ENCODE measurements at regions not wholly inside any gene's neighbourhood (a gene's known extent, or its start where the extent isn't known, plus 50 kb on each side); places are given as distances from the start of the nearest gene placed in this dataset.
"Not testable (repeated sequence)": the region's sequence is repeated elsewhere in the genome, so short reads cannot be mapped to it uniquely, and the experiment has no call there.

DNA sequence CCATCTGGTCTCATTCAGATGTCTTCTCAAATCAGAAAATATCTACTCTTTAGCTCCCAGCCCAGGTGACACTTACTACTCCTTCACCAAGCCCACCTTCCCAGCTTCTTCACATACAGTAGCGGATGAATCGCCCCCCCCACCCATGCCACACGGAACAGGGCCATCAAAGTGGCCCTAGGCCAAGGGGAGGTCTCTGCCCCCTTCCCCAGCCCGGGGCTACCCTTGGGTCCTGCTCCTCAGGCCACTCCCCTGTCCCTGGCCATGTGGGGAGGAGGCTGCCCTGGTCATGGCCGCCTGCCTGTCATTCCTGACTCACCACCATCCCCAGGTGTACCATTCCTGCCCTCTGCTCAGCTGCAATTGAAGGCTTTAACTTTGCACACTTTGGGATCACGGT, 142.8 kb downstream of the NECTIN1 start:
- DNase-seq (ENCODE audit: low spot score), result no peak

DNA sequence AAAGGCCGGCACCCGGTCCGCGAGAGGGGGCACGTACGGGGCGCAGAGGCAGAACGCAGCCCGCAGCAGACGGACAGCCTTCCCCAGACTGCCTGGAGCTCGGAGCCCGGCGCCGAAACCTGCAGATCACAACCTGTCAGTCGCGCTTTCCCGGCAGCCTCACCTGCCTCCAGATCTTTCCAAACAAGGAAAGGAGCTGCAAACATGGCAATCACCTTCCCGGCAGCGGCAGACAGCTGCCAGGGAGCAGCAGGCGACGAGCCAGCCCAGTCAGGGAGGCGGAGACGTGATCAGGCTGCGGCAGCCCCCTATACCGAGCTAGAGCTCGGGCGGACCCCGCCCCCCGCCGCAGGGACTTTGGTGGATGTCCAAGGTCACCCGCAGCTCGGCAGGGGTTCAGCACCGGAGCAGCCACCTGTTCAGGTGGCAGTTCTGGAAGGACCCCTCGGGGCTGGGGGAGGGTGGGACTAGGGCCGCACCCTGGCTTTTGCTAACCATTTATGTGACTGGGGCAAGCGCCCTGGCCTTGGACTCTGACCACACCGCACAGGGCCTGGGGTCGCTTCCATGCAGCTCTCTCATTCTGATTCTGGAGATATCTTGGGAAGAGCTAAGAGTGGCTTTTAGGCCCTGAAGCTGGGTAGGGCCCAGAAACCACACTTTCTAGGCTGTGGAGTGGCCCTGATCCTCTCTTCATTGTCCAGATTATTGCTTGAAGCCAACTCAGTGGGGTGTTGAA, 143.8 kb downstream of the NECTIN1 start:
- DNase-seq (ENCODE audit: low spot score), result peak; percentile 41

DNA sequence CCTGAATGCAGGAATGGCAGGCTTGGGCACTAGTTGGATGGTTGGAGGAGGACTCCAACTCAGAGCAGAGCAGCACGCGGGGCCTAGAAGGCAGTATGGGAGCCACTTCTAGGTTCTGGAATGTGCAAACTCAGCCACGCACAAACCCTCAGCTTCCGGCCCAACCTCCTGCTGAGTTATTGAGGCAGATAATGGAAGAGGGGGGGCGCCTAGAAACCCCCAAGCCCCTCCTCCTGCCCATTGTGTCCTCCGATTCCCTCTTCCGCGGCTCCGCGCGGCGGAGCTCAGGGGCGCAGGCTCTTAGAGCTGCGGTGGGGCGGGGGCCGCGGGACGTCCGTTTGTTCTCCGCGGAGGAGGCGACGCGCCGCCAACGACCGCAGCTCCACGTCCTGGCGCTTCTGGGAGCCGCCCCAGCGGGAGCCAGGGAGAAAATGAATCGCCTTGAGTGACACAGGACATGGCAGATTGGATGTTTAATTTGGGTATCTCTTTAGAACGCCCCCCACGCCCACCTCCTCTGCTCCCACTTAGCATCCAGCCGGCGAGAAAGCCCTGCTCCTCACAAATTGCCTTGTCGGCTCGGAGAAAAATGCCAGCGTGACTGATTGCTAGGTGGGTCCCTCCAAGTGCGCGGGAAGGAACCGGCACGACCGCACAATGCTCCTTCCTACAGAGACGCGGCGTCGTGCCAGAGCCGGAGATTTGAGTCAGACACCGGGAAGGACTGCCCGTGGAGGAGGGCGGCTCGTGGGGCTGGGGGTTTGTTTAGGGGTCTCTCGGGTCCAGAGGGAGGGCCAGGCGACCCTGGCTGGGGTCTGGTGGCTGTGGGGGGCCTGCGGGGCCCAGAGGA, 144.6 kb downstream of the NECTIN1 start:
- peak; percentile 63 for DNase-seq (ENCODE audit: low spot score)

DNA sequence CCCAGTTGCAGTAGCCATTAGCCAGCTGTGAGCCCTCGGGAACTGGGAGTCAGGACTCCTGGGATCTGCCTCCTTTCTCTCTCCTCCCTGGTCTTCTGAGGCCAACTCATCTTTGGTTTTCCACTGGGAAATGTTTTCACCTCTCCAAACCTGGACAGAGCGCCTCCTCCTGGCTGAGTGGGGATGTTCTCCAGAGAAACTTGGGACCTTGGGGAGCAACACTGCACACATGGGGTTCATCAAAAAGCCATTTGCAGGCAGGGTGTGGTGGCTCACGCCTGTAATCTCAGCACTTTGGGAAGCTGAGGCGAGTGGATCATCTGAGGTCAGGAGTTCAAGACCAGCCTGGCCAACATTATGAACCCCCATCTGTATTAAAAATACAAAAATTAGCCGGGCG, 145.4 kb downstream of the NECTIN1 start:
- DNase-seq (ENCODE audit: low spot score), result no peak

DNA sequence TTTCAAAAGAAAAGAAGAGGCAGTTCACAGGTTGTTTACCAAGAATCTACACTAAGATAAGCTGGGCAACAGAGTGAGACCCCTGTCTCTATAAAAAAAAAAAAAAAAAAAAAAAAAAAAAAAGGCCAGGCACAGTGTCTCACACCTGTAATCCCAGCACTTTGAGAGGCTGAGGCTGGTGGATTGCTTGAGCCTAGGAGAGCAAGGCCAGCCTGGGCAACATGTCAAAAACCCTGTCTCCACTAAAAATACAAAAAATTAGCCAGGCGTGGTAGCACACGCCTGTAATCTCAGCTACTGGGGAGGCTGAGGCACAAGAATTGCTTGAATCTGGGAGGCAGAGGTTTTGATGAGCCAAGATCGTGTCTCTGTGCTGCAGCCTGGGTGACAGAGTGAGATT, 147.6 kb downstream of the NECTIN1 start:
- not testable (repeated sequence) for DNase-seq (ENCODE audit: low spot score)

DNA sequence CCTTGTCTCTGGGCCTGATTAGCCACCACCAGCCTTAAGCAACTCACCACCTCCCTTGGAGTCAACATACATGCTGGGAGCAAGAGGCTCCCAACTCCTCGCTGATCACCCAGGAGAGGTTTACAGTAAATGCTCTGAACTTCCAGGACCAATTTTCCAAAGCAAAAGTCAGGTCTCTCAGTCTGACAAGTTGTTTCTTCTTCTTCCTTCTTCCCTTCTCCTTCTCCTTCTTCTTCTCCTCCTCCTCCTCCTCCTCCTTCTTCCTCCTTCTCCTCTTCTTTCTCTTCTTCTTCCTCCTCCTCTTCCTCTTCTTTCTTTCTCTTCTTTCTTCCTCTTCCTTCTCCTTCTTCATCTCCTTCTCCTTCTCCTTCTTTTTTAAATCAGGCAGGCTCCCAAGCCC, 148.2 kb downstream of the NECTIN1 start:
- no peak for DNase-seq (ENCODE audit: low spot score)

DNA sequence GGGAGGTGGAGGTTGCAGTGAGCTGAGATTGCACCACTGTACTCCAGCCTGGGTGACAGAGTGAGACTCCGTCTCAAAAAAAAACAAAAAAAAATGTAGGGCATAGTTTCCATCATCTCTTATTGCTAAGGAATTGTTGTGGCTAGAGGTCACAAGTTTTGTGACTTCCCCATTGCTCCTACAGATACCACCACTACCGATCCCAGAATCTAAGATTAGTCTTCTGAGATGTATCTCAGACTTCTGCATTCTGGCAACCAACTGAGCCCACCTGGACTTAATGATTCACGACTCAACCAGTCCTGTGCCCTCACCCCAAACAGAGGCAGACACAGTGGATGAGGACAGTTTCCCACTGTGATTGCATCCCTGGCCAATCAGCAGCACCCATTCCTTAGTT, 148.9 kb downstream of the NECTIN1 start:
- DNase-seq (ENCODE audit: low spot score), result no peak

DNA sequence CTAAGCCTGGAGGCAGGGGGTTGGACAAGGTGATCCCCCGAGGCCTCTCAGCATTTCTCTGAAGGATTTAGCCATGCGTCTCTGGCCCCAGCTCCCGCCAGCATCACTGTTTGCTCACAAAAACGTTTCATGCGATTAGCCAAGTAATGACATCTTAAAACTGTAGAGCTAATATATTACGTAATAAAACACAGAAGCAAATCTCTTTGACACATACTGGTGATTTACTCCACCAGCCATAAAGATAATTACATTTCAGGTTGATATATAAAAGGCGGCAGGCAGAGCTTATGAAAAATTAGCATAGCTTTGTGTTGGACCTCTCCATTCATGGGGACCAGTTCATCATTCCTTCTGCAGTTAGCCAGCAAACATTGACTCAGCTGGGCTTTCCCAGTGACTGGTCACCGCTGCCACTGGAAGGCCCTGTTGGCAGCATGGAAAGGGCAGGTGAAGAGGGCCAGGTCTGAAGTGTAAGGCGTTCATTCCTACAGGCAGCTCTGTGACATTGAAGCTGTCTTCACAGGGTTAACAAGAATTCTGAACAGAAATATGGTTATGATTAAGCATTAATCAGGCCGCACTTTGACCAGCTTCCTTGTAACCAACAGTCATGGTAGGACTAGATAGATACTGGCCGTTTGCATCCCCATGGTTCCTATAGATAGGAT, 150.3 kb downstream of the NECTIN1 start:
- DNase-seq (ENCODE audit: low spot score), result no peak

DNA sequence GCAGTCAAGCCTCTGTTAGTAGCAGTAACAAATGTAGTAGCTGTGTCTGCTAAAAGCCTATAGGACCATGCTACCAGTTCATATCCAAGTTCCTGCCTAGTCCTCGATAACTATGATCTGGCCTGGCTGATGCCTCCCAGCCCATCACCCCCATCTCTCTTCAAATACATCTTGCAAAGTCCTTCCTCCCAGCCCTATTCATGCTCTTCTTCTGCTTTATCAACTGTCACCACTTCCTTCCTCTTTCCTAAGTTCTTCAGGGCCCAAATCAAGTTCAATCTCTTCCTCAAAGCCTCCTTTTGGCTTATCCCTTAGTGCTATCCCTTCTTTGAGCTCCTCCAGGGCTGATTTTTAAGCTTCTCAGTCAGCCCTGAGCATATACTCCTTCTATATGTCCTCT, 150.9 kb upstream of the THY1 start:
- DNase-seq (ENCODE audit: low spot score), result no peak

DNA sequence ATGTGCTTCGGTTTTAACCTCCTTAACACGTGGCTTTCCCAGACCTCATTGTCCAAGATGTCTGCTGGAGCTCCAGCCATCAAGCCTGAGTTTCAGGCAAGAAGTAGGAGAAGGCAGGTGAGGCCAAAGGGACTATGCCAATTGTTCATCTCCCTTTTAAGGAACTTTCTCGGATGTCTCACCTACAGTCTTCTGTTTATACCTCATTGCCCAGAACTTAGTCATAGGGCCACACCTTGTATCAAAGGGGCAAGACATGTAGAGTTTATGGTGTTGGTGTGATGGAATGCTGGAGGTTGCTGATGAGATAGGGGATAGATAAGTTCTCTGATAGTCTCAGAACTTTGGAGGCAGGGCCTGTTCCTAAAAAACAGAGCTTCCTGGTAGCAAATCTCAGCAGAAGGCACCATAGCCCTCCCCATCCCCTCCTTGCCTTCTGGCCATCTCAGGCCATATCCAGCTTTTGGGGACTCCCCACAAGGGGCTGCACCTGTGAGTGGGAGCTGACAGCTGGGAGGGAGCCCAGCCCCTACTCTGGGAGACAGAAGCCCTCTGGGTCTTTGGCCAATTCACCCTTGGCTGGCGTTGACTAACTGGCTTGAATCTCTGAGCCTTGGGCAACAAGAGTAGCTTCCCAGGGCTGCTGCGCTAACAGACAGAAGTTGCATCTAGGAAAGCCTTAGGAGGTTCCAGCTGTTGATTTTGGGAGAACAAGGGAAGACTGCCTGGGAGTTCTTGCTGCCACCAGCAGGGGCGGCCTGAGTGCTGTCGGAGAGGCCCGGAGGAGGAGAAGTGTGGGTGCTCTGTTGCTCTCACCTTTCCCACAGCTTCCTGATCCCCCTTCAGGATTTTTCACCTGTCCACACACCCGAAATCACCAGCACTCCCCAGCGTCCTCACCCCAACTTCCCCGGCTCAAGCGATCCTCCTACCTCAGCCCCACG, 149.8 kb upstream of the THY1 start:
- no peak for DNase-seq (ENCODE audit: low spot score)

DNA sequence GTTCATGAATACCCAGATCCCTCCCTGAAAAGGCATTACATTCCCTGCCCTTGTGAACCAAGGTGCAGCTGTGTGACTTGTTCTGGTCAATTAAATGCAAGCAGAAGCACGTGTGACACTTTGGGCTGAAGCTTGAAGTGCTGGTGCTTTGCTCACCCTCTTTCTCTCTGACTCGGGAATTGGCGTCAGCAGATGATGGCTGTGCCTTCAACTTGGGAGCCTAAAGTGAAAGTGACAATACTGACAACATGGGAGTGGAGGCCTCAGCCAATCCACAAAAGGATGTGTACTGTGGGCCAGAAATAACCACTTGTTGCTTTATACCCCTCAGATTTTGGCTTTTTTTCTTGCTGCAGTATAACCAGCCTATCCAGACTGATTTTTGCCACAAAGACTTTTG, 148.3 kb upstream of the THY1 start:
- DNase-seq (ENCODE audit: low spot score), result no peak

DNA sequence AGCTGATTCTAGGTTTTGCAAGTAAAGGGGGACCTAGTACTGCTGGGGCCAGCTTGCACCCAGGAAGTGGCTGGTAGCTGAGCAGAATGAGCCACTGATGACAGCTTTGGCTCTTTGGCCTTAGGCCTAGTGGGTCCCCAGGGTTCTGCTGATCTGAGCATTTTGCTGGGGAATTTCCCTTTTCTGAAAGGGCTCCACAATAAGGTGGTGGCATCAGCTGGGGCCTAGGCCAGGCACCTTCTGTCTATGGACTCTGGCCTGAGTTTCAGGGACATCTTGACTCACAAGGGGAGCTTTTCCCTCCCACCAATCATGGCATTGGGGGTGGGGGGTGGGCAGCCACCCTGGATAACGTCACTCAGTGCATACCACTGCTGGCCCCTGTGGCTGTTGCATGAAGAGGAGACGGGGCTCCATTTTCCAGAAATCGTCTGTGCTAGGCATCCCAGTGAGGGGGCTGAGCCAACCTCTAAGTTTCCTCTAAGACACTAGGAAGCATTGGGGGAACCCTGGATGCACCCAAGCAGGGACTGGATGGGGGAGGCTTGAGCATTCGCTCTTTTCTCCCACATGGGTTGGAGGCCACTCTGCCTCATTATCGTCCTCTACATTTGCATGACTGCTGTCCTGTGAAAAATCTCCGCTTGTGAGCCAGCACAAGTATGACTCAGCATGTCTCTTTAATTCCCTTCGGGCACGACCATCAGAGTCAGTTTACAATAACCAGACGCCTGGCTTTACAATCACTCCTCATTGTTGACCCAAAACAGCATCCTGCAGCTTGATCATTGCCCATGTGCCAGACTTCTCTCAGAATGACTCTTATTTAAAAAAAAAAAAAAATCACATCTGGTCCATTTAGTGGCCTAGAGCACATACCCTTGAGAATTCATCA, 145.0 kb upstream of the THY1 start:
- DNase-seq (ENCODE audit: low spot score), result no peak

DNA sequence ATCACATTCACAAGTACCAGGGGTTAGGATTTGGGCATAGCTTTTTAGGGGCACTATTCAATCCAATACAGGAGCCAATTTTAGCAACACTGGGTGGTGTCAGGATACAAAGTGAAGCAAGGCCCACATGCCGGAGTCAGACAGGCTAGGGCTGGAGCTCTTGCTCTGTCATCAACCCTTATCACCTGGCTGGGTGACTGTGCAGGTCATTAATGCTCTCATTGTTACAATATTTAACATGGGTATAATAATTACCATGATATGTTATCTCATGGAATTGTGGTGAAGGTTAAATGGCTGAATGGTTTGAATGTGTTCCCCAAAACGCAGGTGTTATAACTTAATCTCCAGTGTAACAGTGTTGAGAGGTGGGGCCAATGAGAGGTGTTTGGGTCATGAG, 143.3 kb upstream of the THY1 start:
- DNase-seq (ENCODE audit: low spot score), result no peak

DNA sequence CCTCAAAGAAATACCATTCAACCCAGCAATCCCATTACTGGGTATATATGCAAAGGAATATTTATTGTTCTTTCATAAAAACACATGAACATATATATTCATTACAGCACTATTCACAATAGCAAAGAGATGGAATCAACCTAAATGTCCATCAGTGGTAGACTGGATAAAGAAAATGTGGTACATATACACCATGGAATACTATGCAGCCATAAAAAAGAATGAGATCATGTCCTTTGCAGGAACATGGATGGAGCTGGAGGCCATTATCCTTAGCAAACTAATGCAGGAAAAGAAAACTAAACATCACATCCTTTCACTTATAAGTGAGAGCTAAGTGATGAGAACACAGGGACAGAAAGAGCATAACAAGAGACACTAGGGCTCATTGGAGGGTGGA, 142.7 kb upstream of the THY1 start:
- DNase-seq (ENCODE audit: low spot score), result not testable (repeated sequence)

DNA sequence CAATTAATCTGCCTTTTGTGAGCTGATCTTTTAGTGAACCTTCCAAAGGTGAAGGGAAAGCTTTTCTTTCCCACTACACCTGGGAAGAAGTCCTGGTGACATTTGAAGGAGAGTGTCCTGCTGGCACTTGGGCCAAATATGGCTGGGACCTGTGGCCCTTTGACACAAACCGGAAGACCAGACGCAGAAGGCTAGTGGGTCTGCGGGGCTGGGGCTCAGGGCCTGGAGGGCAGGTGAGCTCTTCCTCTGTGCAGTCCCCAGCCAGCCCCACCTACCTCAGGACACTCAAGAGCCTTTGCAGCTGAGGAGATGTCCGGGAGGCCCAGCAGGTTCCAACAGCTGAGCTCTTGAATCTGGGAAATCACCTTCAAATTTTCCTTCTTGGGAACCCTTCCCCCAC, 138.0 kb upstream of the THY1 start:
- DNase-seq (ENCODE audit: low spot score), result no peak

DNA sequence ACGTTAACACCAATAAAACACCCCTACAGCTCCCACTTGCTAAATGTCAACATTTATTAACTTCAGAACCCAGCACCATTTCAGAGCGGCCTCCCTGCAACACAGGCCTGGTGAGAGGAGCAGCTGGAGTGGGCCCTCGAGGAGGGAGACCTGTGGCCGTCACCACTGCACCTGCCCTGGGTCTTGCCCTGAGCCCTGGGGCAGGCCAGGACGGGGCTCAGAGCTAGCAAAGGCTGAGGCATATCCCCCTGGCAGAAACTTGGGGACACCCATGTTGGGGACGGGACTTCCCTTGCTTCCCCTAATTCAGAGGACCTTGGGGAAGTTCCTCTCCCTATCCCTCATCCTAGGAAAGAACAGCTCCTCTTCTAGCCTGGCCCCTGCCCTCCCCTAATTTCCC, 137.3 kb upstream of the THY1 start:
- DNase-seq (ENCODE audit: low spot score), result no peak

DNA sequence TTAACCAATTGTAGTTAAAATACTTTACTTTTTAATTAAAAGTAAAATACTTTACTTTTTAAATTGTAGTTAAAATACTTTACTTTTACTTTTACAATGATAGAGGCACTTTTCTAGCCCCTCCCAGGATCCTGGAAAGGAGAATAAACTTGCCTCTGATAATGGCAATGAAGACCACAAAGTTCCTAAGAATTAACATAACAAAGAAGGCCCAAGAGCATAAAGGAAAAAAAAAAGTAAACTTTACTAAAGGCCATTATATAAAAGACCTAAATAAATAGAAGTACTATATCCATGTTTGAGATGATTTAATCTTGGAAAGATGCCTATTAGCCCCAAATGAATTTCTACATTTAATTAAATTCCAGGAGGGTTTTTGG, 129.1 kb upstream of the THY1 start:
- DNase-seq (ENCODE audit: low spot score), result no peak

DNA sequence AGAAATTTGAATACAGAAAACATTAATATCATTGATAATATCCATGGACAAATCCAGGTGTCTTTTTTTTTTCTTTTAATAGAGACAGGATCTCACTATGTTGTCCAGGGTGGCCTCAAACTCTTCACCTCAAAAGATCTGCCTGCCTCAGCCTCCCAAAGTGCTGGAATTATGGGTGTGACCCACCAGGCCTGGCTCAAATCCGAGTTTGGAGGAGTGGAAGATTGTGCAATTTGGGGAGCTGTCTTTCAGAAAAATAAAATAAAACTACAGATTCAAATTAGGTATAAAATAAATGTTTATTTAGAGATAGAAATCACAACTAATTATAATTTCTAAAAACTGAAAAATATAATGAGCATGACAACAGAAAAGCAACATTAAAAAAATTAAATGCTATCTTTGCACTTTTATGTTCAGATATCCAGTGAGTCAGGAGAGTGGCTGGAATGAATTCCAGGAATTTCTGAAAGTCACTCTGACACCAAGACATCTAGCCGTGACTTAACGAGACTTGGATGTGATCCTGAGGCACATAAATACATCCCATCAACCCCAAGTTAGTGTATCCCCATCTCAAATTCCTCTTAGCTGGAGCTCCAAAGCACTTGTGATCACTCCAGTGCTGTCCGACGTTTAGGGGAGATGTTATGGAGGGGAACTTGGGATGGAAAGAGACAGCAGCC, 128.6 kb upstream of the THY1 start:
- DNase-seq (ENCODE audit: low spot score), result no peak

DNA sequence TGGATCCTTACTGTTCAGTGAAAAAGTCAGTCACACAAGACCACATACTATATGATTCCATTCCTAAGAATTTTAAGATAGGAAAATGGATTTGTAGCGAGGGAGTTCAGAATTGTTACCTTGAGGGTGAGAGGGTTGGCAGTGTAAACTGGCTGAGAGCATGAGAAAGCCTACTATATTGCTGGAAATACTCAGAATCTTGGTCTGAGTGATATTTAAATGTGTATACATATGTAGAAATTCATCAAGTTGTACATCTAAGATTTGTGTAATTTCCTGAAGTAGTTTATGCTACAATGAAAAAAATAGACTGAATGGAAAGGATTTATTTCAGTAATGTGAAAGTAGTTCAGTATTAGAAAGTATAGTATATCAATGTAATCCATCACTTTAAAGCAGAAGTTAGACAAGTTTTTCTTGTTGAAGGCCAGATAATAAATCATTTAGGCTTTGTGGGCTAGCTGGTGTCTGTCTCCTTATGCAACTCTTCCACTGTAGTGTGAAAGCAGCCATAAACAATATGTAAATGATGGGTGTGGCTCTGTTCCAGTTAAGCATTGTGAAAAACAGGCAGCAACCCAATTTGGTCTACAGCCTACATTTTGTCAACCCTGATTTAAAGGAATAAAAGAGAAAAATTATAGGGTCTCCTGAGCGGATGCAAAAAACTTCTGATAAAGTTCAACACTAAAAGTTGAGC, 127.2 kb upstream of the THY1 start:
- DNase-seq (ENCODE audit: low spot score), result no peak

DNA sequence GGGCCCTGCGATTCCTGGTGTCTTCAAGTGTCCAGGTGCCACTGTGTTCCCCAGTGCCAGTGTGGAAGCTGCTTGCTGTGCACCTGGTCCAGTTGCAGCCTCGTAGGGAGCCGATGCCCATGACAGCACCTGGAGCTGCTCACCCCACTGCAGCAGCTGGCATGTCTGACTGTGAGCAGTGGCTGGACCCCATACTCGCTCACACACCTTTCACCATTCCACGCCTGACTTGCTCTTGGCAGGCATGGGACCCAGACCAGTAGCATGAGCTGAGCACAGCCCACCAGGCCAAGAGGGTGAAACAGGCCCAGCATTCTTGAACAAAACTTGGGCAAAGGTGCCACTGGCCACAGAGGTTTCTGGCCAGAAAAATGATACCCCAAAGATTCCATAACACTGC, 124.5 kb upstream of the THY1 start:
- no peak for DNase-seq (ENCODE audit: low spot score)

All from D341Med (cell line).